Endothelial cell (in vitro differentiated cells): ENCODE measurements at regions not wholly inside any gene's neighbourhood (a gene's known extent, or its start where the extent isn't known, plus 50 kb on each side); places are given as distances from the start of the nearest gene placed in this dataset.

ENCODE experiments used
- DNase-seq: peaks from one replicate; pipeline ENCODE4 v3.0.0; 2021; ENCODE audit warnings: low spot score
- H3K27ac Mint-ChIP-seq: one replicate; pipeline ENCODE4 v1.8.0; 2021; ENCODE audit warnings: mixed read lengths, inconsistent platforms; ENCODE audit not compliant: unreplicated experiment
- H3K27me3 Mint-ChIP-seq: one replicate; pipeline ENCODE4 v1.8.0; 2021; ENCODE audit warnings: mild to moderate bottlenecking, moderate library complexity, mixed read lengths, inconsistent platforms; ENCODE audit not compliant: unreplicated experiment
- H3K36me3 Mint-ChIP-seq: one replicate; pipeline ENCODE4 v1.8.0; 2021; ENCODE audit warnings: mild to moderate bottlenecking, low read depth, mixed read lengths, inconsistent platforms; ENCODE audit not compliant: unreplicated experiment
- H3K4me1 Mint-ChIP-seq: one replicate; pipeline ENCODE4 v1.8.0; 2021; ENCODE audit warnings: mild to moderate bottlenecking, mixed read lengths, inconsistent platforms; ENCODE audit not compliant: unreplicated experiment
- H3K4me3 Mint-ChIP-seq: one replicate; pipeline ENCODE4 v1.8.0; 2021; ENCODE audit warnings: mild to moderate bottlenecking, mixed read lengths, inconsistent platforms; ENCODE audit not compliant: unreplicated experiment
- H3K9me3 Mint-ChIP-seq: one replicate; pipeline ENCODE4 v1.8.0; 2021; ENCODE audit warnings: mixed read lengths, inconsistent platforms; ENCODE audit not compliant: unreplicated experiment
- TF ChIP-seq, protein P1 (sequence below): fragments of 200-600 bp; sonication (generic); IDR thresholded peaks from one replicate; pipeline ENCODE4 v1.5.0; 2021; ENCODE audit warnings: antibody characterized with exemption; ENCODE audit not compliant: unreplicated experiment

DNA sequence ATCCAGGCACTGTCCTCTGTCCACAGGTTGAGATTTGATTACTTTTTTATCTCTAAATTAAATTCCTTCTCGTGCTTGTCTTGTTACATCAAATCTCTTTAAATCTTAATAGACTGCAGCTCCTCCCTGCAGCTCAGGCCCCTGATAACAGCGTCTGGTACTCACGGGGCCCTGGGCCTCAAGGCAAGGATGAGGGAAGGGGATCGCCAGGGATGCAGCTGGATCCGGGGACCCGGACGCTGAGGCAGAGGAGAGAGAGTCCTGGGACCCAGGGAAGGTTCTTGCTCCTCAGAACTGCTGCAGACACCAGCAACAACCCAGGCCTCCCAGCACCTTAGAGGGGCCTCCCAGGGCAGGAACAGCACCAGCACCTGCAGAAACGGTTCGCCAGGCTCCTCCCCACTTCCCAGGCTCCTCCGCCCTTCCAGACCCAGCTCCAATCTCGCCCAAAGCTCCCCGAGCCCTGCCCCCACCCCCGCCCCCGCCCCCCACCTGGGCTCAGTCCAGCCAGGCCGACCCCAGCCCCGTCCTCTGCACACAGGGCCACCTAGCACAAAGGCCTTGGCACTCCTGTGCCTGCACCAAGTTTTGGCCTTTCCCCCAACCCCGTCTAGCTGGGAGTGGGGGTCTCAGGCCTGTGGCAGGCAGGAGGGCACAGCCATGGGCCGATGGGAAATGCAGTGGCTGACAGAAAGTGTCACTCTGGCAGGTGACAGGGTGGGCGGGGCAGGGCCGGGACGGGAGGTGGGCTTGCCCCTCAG, 60.3 kb upstream of the GALNT9 start:
- Mint-ChIP-seq H3K4me1 (no peaks in the 10 kb centered on the region), H3K4me3 (no peak overlapping the region), H3K27me3 (peaks cover 18% of the 10 kb centered on the region), H3K9me3 (no peaks in the 10 kb centered on the region), H3K27ac (no peak overlapping the region), H3K36me3 (peaks cover 4% of the 10 kb centered on the region)
- no peak for DNase-seq
- TF ChIP-seq, protein P1, sequence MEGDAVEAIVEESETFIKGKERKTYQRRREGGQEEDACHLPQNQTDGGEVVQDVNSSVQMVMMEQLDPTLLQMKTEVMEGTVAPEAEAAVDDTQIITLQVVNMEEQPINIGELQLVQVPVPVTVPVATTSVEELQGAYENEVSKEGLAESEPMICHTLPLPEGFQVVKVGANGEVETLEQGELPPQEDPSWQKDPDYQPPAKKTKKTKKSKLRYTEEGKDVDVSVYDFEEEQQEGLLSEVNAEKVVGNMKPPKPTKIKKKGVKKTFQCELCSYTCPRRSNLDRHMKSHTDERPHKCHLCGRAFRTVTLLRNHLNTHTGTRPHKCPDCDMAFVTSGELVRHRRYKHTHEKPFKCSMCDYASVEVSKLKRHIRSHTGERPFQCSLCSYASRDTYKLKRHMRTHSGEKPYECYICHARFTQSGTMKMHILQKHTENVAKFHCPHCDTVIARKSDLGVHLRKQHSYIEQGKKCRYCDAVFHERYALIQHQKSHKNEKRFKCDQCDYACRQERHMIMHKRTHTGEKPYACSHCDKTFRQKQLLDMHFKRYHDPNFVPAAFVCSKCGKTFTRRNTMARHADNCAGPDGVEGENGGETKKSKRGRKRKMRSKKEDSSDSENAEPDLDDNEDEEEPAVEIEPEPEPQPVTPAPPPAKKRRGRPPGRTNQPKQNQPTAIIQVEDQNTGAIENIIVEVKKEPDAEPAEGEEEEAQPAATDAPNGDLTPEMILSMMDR: no peak

DNA sequence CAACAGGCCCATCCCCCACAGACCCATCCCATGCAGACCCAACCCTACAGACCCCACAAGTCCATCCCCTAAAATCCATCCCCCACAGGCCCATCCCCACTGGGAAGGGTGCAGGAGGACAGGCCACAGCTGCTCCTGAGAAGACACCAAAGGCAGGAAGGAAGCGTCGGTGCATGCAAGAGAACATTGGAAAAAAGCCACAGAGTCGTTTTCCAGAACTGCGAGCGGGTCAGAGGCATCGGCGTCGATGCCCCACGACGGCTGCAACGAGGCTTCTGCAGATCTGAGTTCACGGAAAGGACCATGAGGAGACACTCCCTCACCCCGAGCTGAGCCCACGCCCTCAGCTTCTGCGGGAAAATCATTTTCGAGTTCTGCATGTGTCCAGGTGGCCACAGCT, 59.6 kb upstream of the GALNT9 start:
- TF ChIP-seq, protein P1: no peak
- peaks cover 15% of the 10 kb centered on the region for H3K27me3 Mint-ChIP-seq
- DNase-seq: no peak
- no peak overlapping the region for H3K27ac Mint-ChIP-seq
- no peaks in the 10 kb centered on the region for H3K4me1 Mint-ChIP-seq
- no peak overlapping the region for H3K4me3 Mint-ChIP-seq
- no peaks in the 10 kb centered on the region for H3K9me3 Mint-ChIP-seq
- H3K36me3 Mint-ChIP-seq: no peaks in the 10 kb centered on the region

DNA sequence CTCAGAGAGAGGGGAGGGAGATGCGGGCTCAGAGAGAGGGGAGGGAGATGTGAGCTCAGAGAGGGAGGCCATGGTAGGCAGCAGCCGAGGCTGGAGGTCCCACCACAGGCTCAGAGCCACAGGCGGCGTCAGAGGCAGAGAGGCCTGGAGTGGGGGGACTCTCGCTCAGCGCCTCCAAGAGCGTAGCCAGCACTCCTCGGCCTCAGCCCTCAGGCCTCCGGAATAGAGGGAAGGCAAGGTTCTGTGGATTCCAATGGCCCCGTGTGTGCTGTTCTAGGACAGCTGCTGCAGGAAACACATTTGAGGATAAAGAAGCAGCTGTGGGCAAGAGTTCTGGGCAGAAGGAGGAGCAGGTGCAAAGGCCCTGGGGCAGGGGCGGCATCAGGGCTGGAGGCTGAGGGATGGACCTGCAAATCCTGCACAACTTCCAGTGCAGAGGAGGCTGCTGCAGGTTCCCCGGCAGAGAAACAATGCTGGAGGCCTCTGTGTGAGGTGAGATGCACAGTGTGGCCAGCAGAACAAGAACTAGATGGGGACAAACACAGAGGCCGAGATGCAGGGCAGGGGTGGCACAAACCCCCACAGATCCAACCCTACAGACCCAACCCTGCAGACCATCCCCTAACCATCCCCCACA, 59.1 kb upstream of the GALNT9 start:
- no peaks in the 10 kb centered on the region for H3K36me3 Mint-ChIP-seq
- H3K27me3 Mint-ChIP-seq: peaks cover 15% of the 10 kb centered on the region
- no peaks in the 10 kb centered on the region for H3K9me3 Mint-ChIP-seq
- TF ChIP-seq, protein P1: no peak
- no peak overlapping the region for H3K27ac Mint-ChIP-seq
- H3K4me1 Mint-ChIP-seq: no peaks in the 10 kb centered on the region
- no peak for DNase-seq
- no peak overlapping the region for H3K4me3 Mint-ChIP-seq

DNA sequence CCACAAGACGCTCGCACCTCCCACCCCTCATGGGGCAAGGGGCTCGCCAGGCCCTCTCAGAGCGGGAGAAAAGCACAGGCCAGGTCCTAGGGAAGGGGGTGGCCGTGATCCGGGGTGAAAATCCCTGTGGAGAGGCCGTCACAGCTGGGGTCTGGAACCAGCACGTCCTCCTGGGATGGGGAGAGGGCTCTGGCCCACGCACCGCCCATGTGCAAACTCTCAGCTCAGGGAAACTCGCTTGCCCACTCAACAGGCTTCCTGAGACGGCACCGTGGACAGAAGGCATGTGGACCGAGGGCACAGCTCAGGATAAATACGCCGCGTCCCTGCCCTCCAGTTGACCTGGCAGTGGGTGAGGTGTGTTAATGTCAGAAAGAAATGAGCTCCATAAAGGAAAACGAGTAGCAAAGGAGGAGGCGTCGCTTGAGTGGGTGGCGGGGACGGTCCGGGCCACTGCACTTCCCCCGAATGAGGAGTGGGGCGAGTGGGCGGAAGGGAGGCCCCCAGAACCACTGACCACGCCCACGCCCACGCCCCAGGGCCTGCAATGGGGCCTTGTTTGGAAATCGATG, 57.6 kb upstream of the GALNT9 start:
- Mint-ChIP-seq H3K36me3 (no peaks in the 10 kb centered on the region), H3K27ac (no peak overlapping the region), H3K9me3 (no peaks in the 10 kb centered on the region), H3K4me1 (no peaks in the 10 kb centered on the region), H3K4me3 (no peak overlapping the region), H3K27me3 (peaks cover 12% of the 10 kb centered on the region)
- DNase-seq: no peak
- TF ChIP-seq, protein P1: no peak
